Peyer's patch (tissue), 4 donors: ENCODE measurements at regions not wholly inside any gene's neighbourhood (a gene's known extent, or its start where the extent isn't known, plus 50 kb on each side); places are given as distances from the start of the nearest gene placed in this dataset.

Experiments
- DNase-seq, 3 donors: peaks; one replicate each; pipeline ENCODE4 v3.0.0-alpha.2; 2017 to 2019
- H3K27ac ChIP-seq, 4 donors: fragments of 200-600 bp; sonication (generic); one replicate each; pipeline ENCODE4 v1.5.1; 2016 to 2019
- H3K27me3 ChIP-seq, 2 donors: fragments of 200-600 bp; sonication (generic); one replicate each; pipeline ENCODE4 v1.5.1; 2019
- H3K36me3 ChIP-seq, 3 donors: fragments of 200-600 bp; sonication (generic); one replicate each; pipeline ENCODE4 v1.5.1; 2016 to 2019
- H3K4me1 ChIP-seq, 4 donors: fragments of 200-600 bp; sonication (generic); one replicate each; pipeline ENCODE4 v1.5.1; 2016 to 2019
- H3K4me3 ChIP-seq, 4 donors: fragments of 200-600 bp; sonication (generic); 1 replicate in 3 of 4; 2 replicates in 1 of 4; pipeline ENCODE4 v1.5.1; 2016 to 2019; ENCODE audit warnings: mild to moderate bottlenecking in 1 of 4
- H3K9me3 ChIP-seq, 4 donors: fragments of 200-600 bp; sonication (generic); one replicate each; pipeline ENCODE4 v1.5.1; 2016 to 2019; ENCODE audit warnings: mild to moderate bottlenecking in 1 of 4
- POLR2A ChIP-seq, 2 donors: fragments of 450-650 bp; IDR thresholded peaks; one replicate each; pipeline ENCODE4 v1.5.1; 2017; ENCODE audit warnings: antibody characterized with exemption in 2 of 2, mild to moderate bottlenecking in 2 of 2, moderate library complexity in 2 of 2
- TF ChIP-seq, protein P1 (sequence below), 6 experiments: fragments of 450-650 bp in 4 of 6; fragments of 200-600 bp in 2 of 6; sonication (generic) in 1 of 6; IDR thresholded peaks; one replicate each; pipeline ENCODE4 v1.5.1; 2017 to 2019; ENCODE audit warnings: antibody characterized with exemption in 6 of 6, mild to moderate bottlenecking in 3 of 6, moderate library complexity in 1 of 6

GRCh38 chr12:58171914-58172313 lies 230.5 kb downstream of the ATP23 start:
- no peak overlapping the region for H3K27ac ChIP-seq
- TF ChIP-seq, protein P1, sequence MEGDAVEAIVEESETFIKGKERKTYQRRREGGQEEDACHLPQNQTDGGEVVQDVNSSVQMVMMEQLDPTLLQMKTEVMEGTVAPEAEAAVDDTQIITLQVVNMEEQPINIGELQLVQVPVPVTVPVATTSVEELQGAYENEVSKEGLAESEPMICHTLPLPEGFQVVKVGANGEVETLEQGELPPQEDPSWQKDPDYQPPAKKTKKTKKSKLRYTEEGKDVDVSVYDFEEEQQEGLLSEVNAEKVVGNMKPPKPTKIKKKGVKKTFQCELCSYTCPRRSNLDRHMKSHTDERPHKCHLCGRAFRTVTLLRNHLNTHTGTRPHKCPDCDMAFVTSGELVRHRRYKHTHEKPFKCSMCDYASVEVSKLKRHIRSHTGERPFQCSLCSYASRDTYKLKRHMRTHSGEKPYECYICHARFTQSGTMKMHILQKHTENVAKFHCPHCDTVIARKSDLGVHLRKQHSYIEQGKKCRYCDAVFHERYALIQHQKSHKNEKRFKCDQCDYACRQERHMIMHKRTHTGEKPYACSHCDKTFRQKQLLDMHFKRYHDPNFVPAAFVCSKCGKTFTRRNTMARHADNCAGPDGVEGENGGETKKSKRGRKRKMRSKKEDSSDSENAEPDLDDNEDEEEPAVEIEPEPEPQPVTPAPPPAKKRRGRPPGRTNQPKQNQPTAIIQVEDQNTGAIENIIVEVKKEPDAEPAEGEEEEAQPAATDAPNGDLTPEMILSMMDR (IDR thresholded peaks at IDR 0.05) = no peak
- TF ChIP-seq POLR2A (IDR thresholded peaks at IDR 0.05) = no peak
- no peak for DNase-seq

DNA sequence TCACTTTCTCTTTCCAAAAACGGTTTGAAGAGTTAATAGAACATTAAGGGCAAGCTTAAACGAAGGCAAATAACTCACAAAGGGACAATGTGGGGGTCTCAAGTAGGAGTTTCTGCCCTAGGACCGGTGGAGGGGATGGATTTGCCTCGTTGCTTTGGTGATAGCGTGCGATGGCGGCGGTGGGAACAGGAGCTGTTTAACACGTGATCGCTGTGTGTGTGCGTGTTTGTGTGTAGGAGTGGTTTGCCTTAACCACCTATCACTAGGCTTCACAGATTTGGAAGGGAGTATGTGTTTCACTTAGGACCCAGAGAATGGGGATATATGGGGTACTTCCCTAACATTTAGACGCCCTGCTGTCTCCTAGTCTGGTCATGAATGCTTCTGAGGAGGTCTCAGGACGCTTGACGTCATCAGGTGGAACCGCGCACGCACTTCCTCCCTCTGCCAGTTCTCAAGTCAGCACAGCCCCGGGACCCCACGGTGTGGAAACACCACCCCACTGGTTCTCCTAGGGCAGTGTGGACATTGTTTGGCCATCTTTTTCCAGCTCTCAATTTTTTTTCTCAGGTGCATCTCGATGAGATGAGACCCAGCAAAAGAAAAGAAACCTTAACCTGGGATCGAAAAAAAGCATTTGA lies 231.2 kb downstream of the ATP23 start:
- no peaks in the 10 kb centered on the region for H3K27me3 ChIP-seq
- H3K4me1 ChIP-seq = no peaks in the 10 kb centered on the region
- no peak overlapping the region for H3K27ac ChIP-seq
- no peak overlapping the region for H3K4me3 ChIP-seq
- no peak for DNase-seq
- no peaks in the 10 kb centered on the region for H3K9me3 ChIP-seq
- H3K36me3 ChIP-seq = no peaks in the 10 kb centered on the region
- no peak for TF ChIP-seq POLR2A (IDR thresholded peaks at IDR 0.05)

More at GRCh38 chr12:58171914-58172313, 230.5 kb downstream of the ATP23 start:
- H3K4me3 ChIP-seq = no peak overlapping the region
- H3K4me1 ChIP-seq = no peaks in the 10 kb centered on the region
- no peaks in the 10 kb centered on the region for H3K36me3 ChIP-seq
- no peaks in the 10 kb centered on the region for H3K27me3 ChIP-seq
- H3K9me3 ChIP-seq = no peaks in the 10 kb centered on the region

DNA sequence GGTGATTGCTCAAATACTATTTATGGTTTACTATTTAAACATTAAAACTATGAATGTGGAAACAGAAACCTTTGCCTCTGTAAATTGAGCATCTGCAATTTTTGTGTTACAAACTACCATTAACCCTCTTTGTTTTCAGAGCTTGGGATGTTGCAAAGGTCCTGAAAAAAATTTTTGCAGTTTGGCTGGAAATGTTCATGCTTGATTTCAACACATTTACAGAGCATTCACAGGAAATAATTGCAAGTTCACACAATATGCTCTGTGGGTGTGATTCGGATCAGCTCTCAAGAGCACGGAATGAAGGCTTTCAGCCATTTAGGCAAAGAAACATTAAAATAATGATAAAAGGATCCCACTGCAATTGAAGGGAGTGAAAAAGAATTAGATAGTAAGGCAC lies 232.9 kb downstream of the ATP23 start:
- no peak overlapping the region for H3K4me3 ChIP-seq
- H3K27me3 ChIP-seq = no peaks in the 10 kb centered on the region
- TF ChIP-seq, protein P1 (IDR thresholded peaks at IDR 0.05) = no peak
- TF ChIP-seq POLR2A (IDR thresholded peaks at IDR 0.05) = no peak
- no peak for DNase-seq
- H3K9me3 ChIP-seq = no peaks in the 10 kb centered on the region
- no peaks in the 10 kb centered on the region for H3K36me3 ChIP-seq
- H3K4me1 ChIP-seq = no peaks in the 10 kb centered on the region
- no peak overlapping the region for H3K27ac ChIP-seq

GRCh38 chr12:58176296-58176869 lies 235.0 kb downstream of the ATP23 start:
- Histone ChIP-seq H3K36me3 (no peaks in the 10 kb centered on the region), H3K9me3 (no peaks in the 10 kb centered on the region), H3K27me3 (no peaks in the 10 kb centered on the region), H3K4me3 (no peak overlapping the region), H3K4me1 (no peaks in the 10 kb centered on the region), H3K27ac (no peak overlapping the region)
- peak; percentile 28 to 59 (median 43) for DNase-seq
- TF ChIP-seq, protein P1 (IDR thresholded peaks at IDR 0.05) = peak in 4 of 6 experiments; percentile 10 to 50 (median 31)
- TF ChIP-seq POLR2A (IDR thresholded peaks at IDR 0.05) = no peak

DNA sequence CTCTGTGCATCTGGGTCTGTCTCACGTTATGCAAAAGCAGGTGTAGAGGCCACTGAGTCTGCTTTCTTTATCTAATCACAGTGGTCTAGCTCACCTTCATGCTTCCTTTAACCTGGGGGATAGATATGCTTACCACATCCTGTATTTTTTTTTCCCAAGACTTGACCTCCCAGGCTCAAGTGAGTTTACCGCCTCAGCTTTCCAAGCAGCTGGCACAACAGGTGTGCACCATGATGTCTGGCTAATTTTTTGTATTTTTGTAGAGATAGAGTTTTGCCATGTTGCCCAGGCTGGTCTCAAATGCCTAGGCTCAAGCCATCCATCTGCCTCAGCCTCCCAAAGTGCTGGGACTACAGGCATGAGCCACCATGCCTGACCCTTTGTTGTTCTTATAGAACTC lies 236.0 kb downstream of the ATP23 start:
- H3K27me3 ChIP-seq = no peaks in the 10 kb centered on the region
- H3K36me3 ChIP-seq = no peaks in the 10 kb centered on the region
- TF ChIP-seq, protein P1 (IDR thresholded peaks at IDR 0.05) = no peak
- TF ChIP-seq POLR2A (IDR thresholded peaks at IDR 0.05) = no peak
- no peak overlapping the region for H3K4me3 ChIP-seq
- H3K9me3 ChIP-seq = no peaks in the 10 kb centered on the region
- no peaks in the 10 kb centered on the region for H3K4me1 ChIP-seq
- no peak for DNase-seq
- H3K27ac ChIP-seq = no peak overlapping the region

GRCh38 chr12:58184212-58184611 lies 242.8 kb downstream of the ATP23 start:
- Histone ChIP-seq H3K27ac (no peak overlapping the region), H3K27me3 (no peaks in the 10 kb centered on the region), H3K9me3 (no peaks in the 10 kb centered on the region), H3K36me3 (no peaks in the 10 kb centered on the region), H3K4me3 (no peak overlapping the region), H3K4me1 (no peaks in the 10 kb centered on the region)
- no peak for DNase-seq
- TF ChIP-seq, protein P1 (IDR thresholded peaks at IDR 0.05) = no peak
- TF ChIP-seq POLR2A (IDR thresholded peaks at IDR 0.05) = no peak
